OCI-LY7 (cell line): ENCODE measurements at regions not wholly inside any gene's neighbourhood (a gene's known extent, or its start where the extent isn't known, plus 50 kb on each side); places are given as distances from the start of the nearest gene placed in this dataset.

Experiments used
- BruUV-seq: library from RNA; stranded (reverse); fragments of 400-500 nt; replicated peaks from 2 replicates; lab custom pipeline; 2021; lab: Mats Ljungman, UMichigan
- CTCF ChIA-PET: fragments of 300-600 bp; sonication (Branson Sonifier 250); formaldehyde crosslinking; loops from one replicate; lab custom pipeline; 2022; ENCODE audit warnings: antibody characterized with exemption; ENCODE audit not compliant: unreplicated experiment; lab: Charles Lee
- POLR2A ChIA-PET: fragments of 300-600 bp; sonication (Branson Sonifier 250); formaldehyde crosslinking; loops from one replicate; lab custom pipeline; 2022; ENCODE audit warnings: antibody characterized with exemption; lab: Charles Lee
- DNase-seq: peaks from one replicate; pipeline ENCODE4 v3.0.0-alpha.2; 2015; ENCODE audit warnings: low spot score
- H2AFZ ChIP-seq: fragments of 200-600 bp; sonication (generic), shearing (Covaris generic); 2 replicates; pipeline ENCODE4 v1.6.1; 2014; ENCODE audit warnings: mild to moderate bottlenecking, antibody characterized with exemption, low read length, moderate library complexity
- H3K27ac ChIP-seq: fragments of 200-600 bp; sonication (generic); 2 replicates; pipeline ENCODE4 v1.5.1; 2014; ENCODE audit warnings: mixed run types, low read depth, mild to moderate bottlenecking, moderate library complexity, low read length, inconsistent platforms; ENCODE audit not compliant: poor library complexity, severe bottlenecking
- H3K36me3 ChIP-seq: fragments of 200-600 bp; sonication (generic); 2 replicates; pipeline ENCODE4 v1.6.1; 2014; ENCODE audit warnings: mild to moderate bottlenecking, antibody characterized with exemption, low read length, moderate library complexity, mixed read lengths; ENCODE audit not compliant: insufficient read depth
- H3K4me1 ChIP-seq: fragments of 200-600 bp; sonication (generic); 2 replicates; pipeline ENCODE4 v1.5.1; 2014; ENCODE audit warnings: mild to moderate bottlenecking, low read length; ENCODE audit not compliant: insufficient read depth, poor library complexity, severe bottlenecking
- H3K4me2 ChIP-seq: fragments of 200-600 bp; sonication (generic); 2 replicates; pipeline ENCODE4 v1.6.1; 2014; ENCODE audit warnings: mild to moderate bottlenecking, low read length
- H3K4me3 ChIP-seq: fragments of 200-600 bp; sonication (generic); 2 replicates; pipeline ENCODE4 v1.5.1; 2014; ENCODE audit warnings: mild to moderate bottlenecking, low read depth, low read length; ENCODE audit not compliant: poor library complexity, severe bottlenecking
- H3K79me2 ChIP-seq: fragments of 200-600 bp; sonication (generic); 2 replicates; pipeline ENCODE4 v1.6.1; 2016; ENCODE audit warnings: low read depth, mild to moderate bottlenecking, low read length, moderate library complexity, mixed read lengths; ENCODE audit not compliant: insufficient read depth
- H3K9me2 ChIP-seq: fragments of 200-600 bp; sonication (generic); 2 replicates; pipeline ENCODE4 v1.6.1; 2016; ENCODE audit warnings: mild to moderate bottlenecking, low read length, mixed read lengths; ENCODE audit not compliant: insufficient read depth
- H3K9me3 ChIP-seq: fragments of 200-600 bp; sonication (generic); 2 replicates; pipeline ENCODE4 v1.6.1; 2014; ENCODE audit warnings: mild to moderate bottlenecking, mixed run types, low read length, mixed read lengths
- H4K20me1 ChIP-seq: fragments of 200-600 bp; sonication (generic); 2 replicates; pipeline ENCODE4 v1.6.1; 2014; ENCODE audit warnings: mild to moderate bottlenecking, antibody characterized with exemption, low read length, moderate library complexity, mixed read lengths; ENCODE audit not compliant: insufficient read depth
- CTCF ChIP-seq: fragments of 200-600 bp; sonication (generic); conservative IDR thresholded peaks from 2 replicates; pipeline ENCODE4 v1.5.1; 2014; ENCODE audit warnings: mild to moderate bottlenecking, antibody characterized with exemption, low read length, moderate library complexity, mixed read lengths
- EZH2phosphoT487 ChIP-seq: fragments of 200-600 bp; sonication (generic); IDR thresholded peaks from 2 replicates; pipeline ENCODE4 v1.6.1; 2018; ENCODE audit warnings: low read depth, borderline replicate concordance, mild to moderate bottlenecking, mixed run types, antibody characterized with exemption, low read length, moderate library complexity, mixed read lengths
- intact Hi-C: fragments of 100-400 bp; cut with micrococcal nuclease; formaldehyde crosslinking; loops from one replicate; pipeline ENCODE4 v1.10.0; 2022; ENCODE audit not compliant: unreplicated experiment

- CTCF ChIA-PET = no interaction called here
- no peak overlapping the region for H3K27ac ChIP-seq
- BruUV-seq = no TSS peak
- H4K20me1 ChIP-seq = no peaks in the 10 kb centered on the region
- no peaks in the 10 kb centered on the region for H3K36me3 ChIP-seq
- no peak overlapping the region for H3K4me2 ChIP-seq
- POLR2A ChIA-PET = no interaction called here
- no peaks in the 10 kb centered on the region for H3K79me2 ChIP-seq
- TF ChIP-seq CTCF (no peak), EZH2phosphoT487 (no peak)
- intact Hi-C loops = loop anchor here (5.0 kb wide), 1 partner anchor 583 kb away; no protein-coding TSS in a partner anchor
- no peak for DNase-seq
- no peaks in the 10 kb centered on the region for H3K4me1 ChIP-seq
- no peak overlapping the region for H3K4me3 ChIP-seq
- no peak overlapping the region for H2AFZ ChIP-seq
- no peaks in the 10 kb centered on the region for H3K9me3 ChIP-seq
- H3K9me2 ChIP-seq = no peaks in the 10 kb centered on the region
Observed at GRCh38 chr13:97848886-97849285, 104.6 kb upstream of the IPO5 start.

DNA sequence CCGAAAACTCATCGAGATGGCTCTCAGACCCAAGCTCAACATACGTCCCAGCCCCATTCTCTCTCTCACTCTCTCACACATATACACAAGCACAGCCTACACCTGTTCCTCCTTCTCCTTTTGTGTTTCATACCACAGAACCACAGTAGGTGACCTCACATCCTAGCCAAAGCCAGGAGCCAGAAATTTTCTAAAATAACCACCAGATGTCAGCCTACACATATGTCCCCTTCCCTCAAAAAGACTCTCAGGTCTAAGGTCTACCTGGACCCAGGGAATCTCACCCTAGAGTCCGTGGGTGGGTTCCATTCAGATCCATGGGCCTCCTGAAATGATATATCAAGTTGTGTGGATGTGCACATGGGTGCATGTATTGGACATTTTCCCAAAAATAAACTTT is 104.2 kb upstream of the IPO5 start:
- H3K4me3 ChIP-seq = no peak overlapping the region
- BruUV-seq = no TSS peak
- no peak overlapping the region for H3K4me2 ChIP-seq
- H2AFZ ChIP-seq = no peak overlapping the region
- no peaks in the 10 kb centered on the region for H3K4me1 ChIP-seq
- H3K27ac ChIP-seq = no peak overlapping the region
- H3K36me3 ChIP-seq = no peaks in the 10 kb centered on the region
- TF ChIP-seq EZH2phosphoT487 (no peak), CTCF (peak; percentile 56)
- ChIA-PET POLR2A (no interaction called here), CTCF (no interaction called here)
- intact Hi-C loops = loop anchor here (5.0 kb wide), 1 partner anchor 583 kb away; no protein-coding TSS in a partner anchor
- H4K20me1 ChIP-seq = no peaks in the 10 kb centered on the region
- DNase-seq = peak; percentile 24
- no peaks in the 10 kb centered on the region for H3K9me2 ChIP-seq
- H3K79me2 ChIP-seq = no peaks in the 10 kb centered on the region
- no peaks in the 10 kb centered on the region for H3K9me3 ChIP-seq

GRCh38 chr13:97851269-97851668 is 102.2 kb upstream of the IPO5 start:
- Histone ChIP-seq H3K36me3 (no peaks in the 10 kb centered on the region), H4K20me1 (no peaks in the 10 kb centered on the region), H3K4me3 (no peak overlapping the region), H3K27ac (no peak overlapping the region), H3K9me3 (no peaks in the 10 kb centered on the region), H3K79me2 (no peaks in the 10 kb centered on the region), H2AFZ (no peak overlapping the region), H3K4me2 (no peak overlapping the region), H3K9me2 (no peaks in the 10 kb centered on the region), H3K4me1 (peaks cover under 1% of the 10 kb centered on the region)
- TF ChIP-seq CTCF (no peak), EZH2phosphoT487 (no peak)
- no TSS peak for BruUV-seq
- POLR2A ChIA-PET = no interaction called here
- intact Hi-C loops = no loop called here
- no peak for DNase-seq
- CTCF ChIA-PET = no interaction called here
